Neural progenitor cell (in vitro differentiated cells): ENCODE measurements at regions not wholly inside any gene's neighbourhood (a gene's known extent, or its start where the extent isn't known, plus 50 kb on each side); places are given as distances from the start of the nearest gene placed in this dataset.

Experiments used
- CTCF ChIP-seq: fragments of 200-600 bp; sonication (generic); IDR thresholded peaks from 2 replicates; pipeline ENCODE4 v1.5.1; 2017; ENCODE audit warnings: antibody characterized with exemption, mild to moderate bottlenecking
- EZH2 ChIP-seq: fragments of 200-600 bp; sonication (generic); IDR thresholded peaks from 2 replicates; pipeline ENCODE4 v1.6.1; 2017; ENCODE audit warnings: antibody characterized with exemption, mild to moderate bottlenecking, moderate library complexity
- EZH2phosphoT487 ChIP-seq: fragments of 200-600 bp; sonication (generic); IDR thresholded peaks from 2 replicates; pipeline ENCODE4 v1.6.1; 2017; ENCODE audit warnings: antibody characterized with exemption

- TF ChIP-seq CTCF = no peak
- no peak for TF ChIP-seq EZH2phosphoT487
- no peak for TF ChIP-seq EZH2
These were observed 165.4 kb downstream of the UTP18 start for GRCh38 chr17:51425773-51426172.
